ENCODE measurements at regions not wholly inside any gene's neighbourhood (a gene's known extent, or its start where the extent isn't known, plus 50 kb on each side); places are given as distances from the start of the nearest gene placed in this dataset.

DNA sequence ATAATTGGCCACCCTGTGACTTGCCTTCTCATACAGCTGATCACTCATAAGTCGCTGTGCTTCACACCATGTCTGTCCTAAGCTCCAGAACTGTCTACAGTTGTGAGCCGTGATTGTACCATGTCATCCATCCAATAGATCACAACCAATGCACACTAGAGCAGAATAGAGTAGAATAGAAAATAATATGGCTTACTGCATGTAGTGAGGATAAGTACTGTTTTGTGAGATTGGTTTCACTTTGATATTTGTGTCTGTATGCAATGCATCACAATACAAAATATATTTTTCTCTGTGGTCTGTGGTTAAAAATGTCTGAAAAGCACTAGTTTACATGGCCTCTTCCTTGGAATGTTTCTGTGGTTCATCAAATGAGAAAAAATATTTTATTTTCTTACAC, 237.6 kb upstream of the PRKD1 start:
- TF ChIP-seq, protein P1, sequence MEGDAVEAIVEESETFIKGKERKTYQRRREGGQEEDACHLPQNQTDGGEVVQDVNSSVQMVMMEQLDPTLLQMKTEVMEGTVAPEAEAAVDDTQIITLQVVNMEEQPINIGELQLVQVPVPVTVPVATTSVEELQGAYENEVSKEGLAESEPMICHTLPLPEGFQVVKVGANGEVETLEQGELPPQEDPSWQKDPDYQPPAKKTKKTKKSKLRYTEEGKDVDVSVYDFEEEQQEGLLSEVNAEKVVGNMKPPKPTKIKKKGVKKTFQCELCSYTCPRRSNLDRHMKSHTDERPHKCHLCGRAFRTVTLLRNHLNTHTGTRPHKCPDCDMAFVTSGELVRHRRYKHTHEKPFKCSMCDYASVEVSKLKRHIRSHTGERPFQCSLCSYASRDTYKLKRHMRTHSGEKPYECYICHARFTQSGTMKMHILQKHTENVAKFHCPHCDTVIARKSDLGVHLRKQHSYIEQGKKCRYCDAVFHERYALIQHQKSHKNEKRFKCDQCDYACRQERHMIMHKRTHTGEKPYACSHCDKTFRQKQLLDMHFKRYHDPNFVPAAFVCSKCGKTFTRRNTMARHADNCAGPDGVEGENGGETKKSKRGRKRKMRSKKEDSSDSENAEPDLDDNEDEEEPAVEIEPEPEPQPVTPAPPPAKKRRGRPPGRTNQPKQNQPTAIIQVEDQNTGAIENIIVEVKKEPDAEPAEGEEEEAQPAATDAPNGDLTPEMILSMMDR (IDR thresholded peaks at IDR 0.05): no peak
- Histone ChIP-seq H3K9me3 (ENCODE audit: control insufficient read depth, low read length) (no peaks in the 10 kb centered on the region), H3K27me3 (ENCODE audit: control insufficient read depth, insufficient read depth, low read length) (no peaks in the 10 kb centered on the region), H3K27ac (no peak overlapping the region), H3K4me2 (ENCODE audit: low read length) (no peak overlapping the region), H3K79me2 (no peaks in the 10 kb centered on the region), H3K9ac (no peak overlapping the region), H3K4me1 (no peaks in the 10 kb centered on the region), H3K36me3 (ENCODE audit: control insufficient read depth, insufficient read depth, low read length) (no peaks in the 10 kb centered on the region), H3K4me3 (ENCODE audit: low read depth, low read length) (no peak overlapping the region), H2AFZ (no peak overlapping the region)

DNA sequence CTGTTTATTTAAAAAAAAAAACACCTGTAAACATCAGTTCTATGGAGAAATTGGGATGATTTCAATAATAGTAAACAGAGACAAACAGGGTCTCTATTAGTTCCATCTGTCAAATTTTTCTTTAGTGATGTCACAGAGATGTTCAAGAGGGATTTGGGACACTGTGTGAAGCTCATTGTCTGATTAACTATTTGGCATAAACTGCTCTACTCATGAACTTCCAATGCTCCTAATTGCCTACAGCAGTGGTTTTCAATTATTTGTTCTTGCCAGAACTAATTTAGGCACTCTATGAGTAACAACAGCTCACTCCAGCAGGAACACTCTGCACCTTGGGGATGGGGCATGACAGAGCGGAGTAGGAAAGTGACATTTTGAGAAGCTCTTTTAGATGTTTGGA, 250.1 kb upstream of the PRKD1 start:
- TF ChIP-seq, protein P1 (IDR thresholded peaks at IDR 0.05): no peak
- no peaks in the 10 kb centered on the region for H3K27me3 ChIP-seq (ENCODE audit: control insufficient read depth, insufficient read depth, low read length)
- no peak overlapping the region for H3K4me2 ChIP-seq (ENCODE audit: low read length)
- no peaks in the 10 kb centered on the region for H3K36me3 ChIP-seq (ENCODE audit: control insufficient read depth, insufficient read depth, low read length)
- H3K9ac ChIP-seq: no peak overlapping the region
- H3K79me2 ChIP-seq: no peaks in the 10 kb centered on the region
- H3K27ac ChIP-seq: no peak overlapping the region
- H3K4me1 ChIP-seq: no peaks in the 10 kb centered on the region
- H2AFZ ChIP-seq: no peak overlapping the region
- no peak overlapping the region for H3K4me3 ChIP-seq (ENCODE audit: low read depth, low read length)
- H3K9me3 ChIP-seq (ENCODE audit: control insufficient read depth, low read length): no peaks in the 10 kb centered on the region

DNA sequence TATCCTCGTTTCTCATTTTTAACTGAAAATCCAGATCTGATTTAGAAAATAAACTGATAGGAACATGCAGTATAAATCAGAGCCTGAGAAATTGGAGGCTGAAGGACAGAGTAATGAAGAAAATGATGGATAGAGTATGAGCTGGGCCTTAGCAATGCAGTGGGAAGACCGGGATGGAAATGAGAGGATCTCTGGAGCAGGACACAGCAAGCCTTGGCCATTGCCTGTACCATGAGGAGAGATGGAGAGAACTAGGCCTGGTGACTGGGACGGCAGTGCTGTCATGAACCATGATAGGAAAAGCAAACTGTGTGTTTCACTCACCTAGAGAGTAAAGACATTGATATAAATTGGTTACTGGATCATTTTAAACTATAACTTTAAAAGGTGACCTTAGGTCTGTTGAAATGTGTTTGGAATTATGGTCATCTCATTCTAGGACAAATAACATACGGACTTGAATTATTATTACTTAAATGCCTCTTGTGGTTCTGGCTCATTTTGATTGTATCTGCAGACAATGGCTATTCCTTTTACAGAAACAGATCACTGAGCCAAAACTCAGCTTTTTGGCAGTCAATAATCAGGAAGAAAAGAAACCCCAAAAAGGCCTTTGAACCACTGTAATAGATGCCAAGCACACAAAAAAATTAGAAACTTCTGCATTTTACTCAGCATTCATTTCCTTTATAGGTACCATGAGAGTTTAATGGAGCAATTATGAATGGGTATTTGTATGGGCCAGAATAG, 251.9 kb upstream of the PRKD1 start:
- no peak overlapping the region for H2AFZ ChIP-seq
- no peaks in the 10 kb centered on the region for H3K79me2 ChIP-seq
- H3K36me3 ChIP-seq (ENCODE audit: control insufficient read depth, insufficient read depth, low read length): no peaks in the 10 kb centered on the region
- H3K4me3 ChIP-seq (ENCODE audit: low read depth, low read length): no peak overlapping the region
- H3K4me1 ChIP-seq: no peaks in the 10 kb centered on the region
- H3K9me3 ChIP-seq (ENCODE audit: control insufficient read depth, low read length): no peaks in the 10 kb centered on the region
- H3K4me2 ChIP-seq (ENCODE audit: low read length): no peak overlapping the region
- H3K27ac ChIP-seq: no peak overlapping the region
- no peak overlapping the region for H3K9ac ChIP-seq
- TF ChIP-seq, protein P1 (IDR thresholded peaks at IDR 0.05): no peak
- H3K27me3 ChIP-seq (ENCODE audit: control insufficient read depth, insufficient read depth, low read length): no peaks in the 10 kb centered on the region

DNA sequence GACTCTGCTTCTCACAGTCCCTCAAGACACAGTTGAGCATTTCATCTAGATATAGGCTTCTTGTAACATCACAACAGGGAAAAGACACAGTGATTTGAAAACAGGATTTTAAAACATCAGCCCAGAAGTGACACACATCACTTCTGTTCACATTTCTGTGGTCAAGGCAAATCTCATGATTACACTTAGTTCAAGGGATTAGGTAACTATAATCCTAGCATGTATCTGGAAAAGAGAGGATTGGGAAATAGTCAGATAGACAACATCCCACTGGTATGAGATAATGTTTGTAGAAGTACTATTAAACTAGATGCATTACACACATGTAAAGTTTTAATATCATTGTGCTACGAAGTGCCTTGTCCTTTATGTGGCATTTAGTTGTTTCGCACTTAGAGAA, 252.6 kb upstream of the PRKD1 start:
- H3K36me3 ChIP-seq (ENCODE audit: control insufficient read depth, insufficient read depth, low read length): no peaks in the 10 kb centered on the region
- H3K4me1 ChIP-seq: no peaks in the 10 kb centered on the region
- H3K27ac ChIP-seq: no peak overlapping the region
- TF ChIP-seq, protein P1 (IDR thresholded peaks at IDR 0.05): no peak
- H2AFZ ChIP-seq: no peak overlapping the region
- H3K9ac ChIP-seq: no peak overlapping the region
- H3K79me2 ChIP-seq: no peaks in the 10 kb centered on the region
- no peaks in the 10 kb centered on the region for H3K9me3 ChIP-seq (ENCODE audit: control insufficient read depth, low read length)
- H3K4me3 ChIP-seq (ENCODE audit: low read depth, low read length): no peak overlapping the region
- H3K27me3 ChIP-seq (ENCODE audit: control insufficient read depth, insufficient read depth, low read length): no peaks in the 10 kb centered on the region
- no peak overlapping the region for H3K4me2 ChIP-seq (ENCODE audit: low read length)

DNA sequence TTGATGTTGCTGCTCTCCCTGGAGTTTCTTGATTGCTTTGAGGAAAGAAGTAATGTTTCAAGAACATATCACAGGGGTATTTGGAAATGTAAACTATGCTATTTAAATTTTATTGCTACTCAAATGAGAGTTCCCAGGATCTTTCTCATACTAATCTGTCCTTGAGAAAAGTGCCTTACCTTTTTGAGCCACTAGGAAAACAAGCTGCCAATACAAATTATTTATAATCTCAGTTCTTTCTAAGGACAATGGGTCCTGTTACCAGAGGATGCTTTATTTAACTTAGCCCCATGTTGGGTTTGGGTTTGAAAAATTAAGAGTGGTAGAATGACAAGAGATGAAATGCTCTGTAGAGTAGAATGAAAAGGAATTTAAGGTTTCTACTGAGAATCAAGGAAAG, 258.2 kb upstream of the PRKD1 start:
- Histone ChIP-seq H3K4me2 (ENCODE audit: low read length) (no peak overlapping the region), H3K27me3 (ENCODE audit: control insufficient read depth, insufficient read depth, low read length) (no peaks in the 10 kb centered on the region), H3K4me3 (ENCODE audit: low read depth, low read length) (no peak overlapping the region), H3K4me1 (no peaks in the 10 kb centered on the region), H2AFZ (no peak overlapping the region), H3K79me2 (no peaks in the 10 kb centered on the region), H3K9me3 (ENCODE audit: control insufficient read depth, low read length) (no peaks in the 10 kb centered on the region), H3K27ac (no peak overlapping the region), H3K36me3 (ENCODE audit: control insufficient read depth, insufficient read depth, low read length) (no peaks in the 10 kb centered on the region), H3K9ac (no peak overlapping the region)
- TF ChIP-seq, protein P1 (IDR thresholded peaks at IDR 0.05): no peak
